Stimulated activated CD4-positive, alpha-beta T cell treated with anti-CD3 and anti-CD28 coated beads, Interleukin-15, amount 100 ng/mL, for 48 hours (primary cell): ENCODE measurements at regions not wholly inside any gene's neighbourhood (a gene's known extent, or its start where the extent isn't known, plus 50 kb on each side); places are given as distances from the start of the nearest gene placed in this dataset.
"Not testable (repeated sequence)": the region's sequence is repeated elsewhere in the genome, so short reads cannot be mapped to it uniquely, and the experiment has no call there.

Experiments used
- DNase-seq, 2 donors: peaks; one replicate each; pipeline ENCODE4 v3.0.0-alpha.2; 2020; ENCODE audit warnings: low read depth in 2 of 2

- no peak for DNase-seq
Observed at GRCh38 chr7:119996634-119997033, 276.3 kb upstream of the KCND2 start.

- DNase-seq, result no peak
Observed at GRCh38 chr7:119999738-120000475, 273.1 kb upstream of the KCND2 start.

GRCh38 chr7:120005720-120006119 is 267.3 kb upstream of the KCND2 start:
- no peak for DNase-seq

- not testable (repeated sequence) for DNase-seq
Observed at GRCh38 chr7:120014301-120014700, 258.7 kb upstream of the KCND2 start.

GRCh38 chr7:120014925-120015465 is 258.0 kb upstream of the KCND2 start:
- DNase-seq, result no peak

- no peak for DNase-seq
Observed at GRCh38 chr7:120021085-120021484, 251.9 kb upstream of the KCND2 start.

GRCh38 chr7:120023494-120024167 is 249.3 kb upstream of the KCND2 start:
- no peak for DNase-seq

GRCh38 chr7:120028636-120029035 is 244.3 kb upstream of the KCND2 start:
- no peak for DNase-seq

GRCh38 chr7:120030876-120031275 is 242.1 kb upstream of the KCND2 start:
- DNase-seq, result no peak

GRCh38 chr7:120033114-120033513 is 239.9 kb upstream of the KCND2 start:
- DNase-seq, result no peak

- no peak for DNase-seq
Observed at GRCh38 chr7:120039138-120039537, 233.8 kb upstream of the KCND2 start.

- no peak for DNase-seq
Observed at GRCh38 chr7:120041798-120042197, 231.2 kb upstream of the KCND2 start.

GRCh38 chr7:120043250-120043649 is 229.7 kb upstream of the KCND2 start:
- DNase-seq, result no peak

- DNase-seq, result no peak
Observed at GRCh38 chr7:120052884-120053382, 220.0 kb upstream of the KCND2 start.

GRCh38 chr7:120053390-120053961 is 219.5 kb upstream of the KCND2 start:
- no peak for DNase-seq

- DNase-seq, result no peak
Observed at GRCh38 chr7:120054376-120055100, 218.4 kb upstream of the KCND2 start.

- no peak for DNase-seq
Observed at GRCh38 chr7:120055300-120055699, 217.7 kb upstream of the KCND2 start.

GRCh38 chr7:120056227-120056626 is 216.7 kb upstream of the KCND2 start:
- no peak for DNase-seq

- no peak for DNase-seq
Observed at GRCh38 chr7:120059641-120060040, 213.3 kb upstream of the KCND2 start.

- DNase-seq, result no peak
Observed at GRCh38 chr7:120060281-120060680, 212.7 kb upstream of the KCND2 start.

- DNase-seq, result no peak
Observed at GRCh38 chr7:120060875-120061274, 212.1 kb upstream of the KCND2 start.

- DNase-seq, result no peak
Observed at GRCh38 chr7:120064565-120064964, 208.4 kb upstream of the KCND2 start.
